GM12865 (cell line): ENCODE measurements at regions not wholly inside any gene's neighbourhood (a gene's known extent, or its start where the extent isn't known, plus 50 kb on each side); places are given as distances from the start of the nearest gene placed in this dataset.
A peak's percentile ranks its signal among the peaks of the same experiment; 100 is the strongest.

Experiments used
- DNase-seq: peaks from one replicate; pipeline ENCODE4 v3.0.0; 2010; ENCODE audit warnings: low read depth
- H3K4me3 ChIP-seq: 2 replicates; pipeline ENCODE4 v1.5.1; 2011; ENCODE audit warnings: mild to moderate bottlenecking, low read depth, low read length, control low read depth
- CTCF ChIP-seq: IDR thresholded peaks from 2 replicates; pipeline ENCODE4 v1.5.1; 2011; ENCODE audit warnings: low read length, control low read depth, low read depth, inconsistent platforms; ENCODE audit not compliant: insufficient read depth; ENCODE audit errors: missing control alignments

- DNase-seq: no peak
- H3K4me3 ChIP-seq: no peak overlapping the region
- no peak for TF ChIP-seq CTCF
These were observed 1033.4 kb downstream of the TLE4 start for GRCh38 chr9:80605129-80605528.

- DNase-seq: no peak
- H3K4me3 ChIP-seq: no peak overlapping the region
- no peak for TF ChIP-seq CTCF
These were observed 1030.5 kb downstream of the TLE4 start for GRCh38 chr9:80602291-80602690.

GRCh38 chr9:80596579-80596978 lies 1024.8 kb downstream of the TLE4 start:
- DNase-seq: no peak
- TF ChIP-seq CTCF: no peak
- H3K4me3 ChIP-seq: no peak overlapping the region

- peak; percentile 1 for DNase-seq
- H3K4me3 ChIP-seq: no peak overlapping the region
- no peak for TF ChIP-seq CTCF
These were observed 1023.4 kb downstream of the TLE4 start for GRCh38 chr9:80595192-80595591.

GRCh38 chr9:80592413-80592812 lies 1020.6 kb downstream of the TLE4 start:
- no peak for DNase-seq
- H3K4me3 ChIP-seq: no peak overlapping the region
- TF ChIP-seq CTCF: no peak

DNA sequence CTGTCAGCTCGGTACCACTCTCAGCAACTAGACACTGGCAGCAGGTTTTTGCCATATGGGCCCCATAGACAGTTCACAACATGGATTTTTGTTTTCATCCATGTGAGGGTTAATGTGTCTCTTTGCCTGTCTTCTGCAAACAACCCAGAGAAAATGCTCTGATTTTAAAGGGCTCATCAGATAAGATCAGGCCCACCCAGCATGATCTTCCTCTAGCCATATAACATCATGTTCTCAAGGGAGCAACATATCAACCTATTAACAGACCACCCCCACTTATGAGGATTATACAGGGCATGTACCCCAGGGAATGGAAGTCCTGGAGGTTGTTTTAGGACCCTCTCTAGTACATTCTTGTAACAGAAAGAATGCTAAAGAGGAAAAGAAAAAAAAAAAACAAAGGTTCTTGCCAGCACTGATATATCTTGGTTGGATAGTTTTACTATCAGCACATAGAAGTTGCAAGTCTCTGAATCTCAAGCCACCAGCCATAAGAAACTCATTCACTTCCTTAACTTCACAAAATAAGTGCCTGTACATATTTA lies 1015.1 kb downstream of the TLE4 start:
- no peak for DNase-seq
- H3K4me3 ChIP-seq: no peak overlapping the region
- no peak for TF ChIP-seq CTCF

- no peak overlapping the region for H3K4me3 ChIP-seq
- TF ChIP-seq CTCF: no peak
- DNase-seq: no peak
These were observed 1000.2 kb downstream of the TLE4 start for GRCh38 chr9:80571953-80572352.
